ENCODE measurements at regions not wholly inside any gene's neighbourhood (a gene's known extent, or its start where the extent isn't known, plus 50 kb on each side); places are given as distances from the start of the nearest gene placed in this dataset.
"Not testable (repeated sequence)": the region's sequence is repeated elsewhere in the genome, so short reads cannot be mapped to it uniquely, and the experiment has no call there.

- DNase-seq, result no peak
These were observed 80.0 kb downstream of the GALR1 start for GRCh38 chr18:77329651-77330050.

- DNase-seq, result no peak
These were observed 85.2 kb downstream of the GALR1 start for GRCh38 chr18:77334876-77335275.

- no peak for DNase-seq
These were observed 88.0 kb downstream of the GALR1 start for GRCh38 chr18:77337604-77338003.

GRCh38 chr18:77339093-77339492, 89.4 kb downstream of the GALR1 start:
- DNase-seq, result no peak

GRCh38 chr18:77339623-77340022, 90.0 kb downstream of the GALR1 start:
- no peak for DNase-seq

GRCh38 chr18:77340815-77341214, 91.2 kb downstream of the GALR1 start:
- DNase-seq, result no peak

GRCh38 chr18:77341527-77342325, 92.1 kb downstream of the GALR1 start:
- DNase-seq, result no peak

- DNase-seq, result no peak
These were observed 93.1 kb downstream of the GALR1 start for GRCh38 chr18:77342736-77343135.

GRCh38 chr18:77343846-77344510, 94.3 kb downstream of the GALR1 start:
- no peak for DNase-seq

GRCh38 chr18:77344786-77345500, 95.3 kb downstream of the GALR1 start:
- DNase-seq, result no peak

- peak; percentile 30 for DNase-seq
These were observed 96.7 kb downstream of the GALR1 start for GRCh38 chr18:77346208-77346810.

- not testable (repeated sequence) for DNase-seq
These were observed 103.7 kb downstream of the GALR1 start for GRCh38 chr18:77353349-77353748.

- DNase-seq, result no peak
These were observed 110.1 kb downstream of the GALR1 start for GRCh38 chr18:77359561-77360314.

GRCh38 chr18:77360315-77361190, 110.9 kb downstream of the GALR1 start:
- DNase-seq, result no peak

- no peak for DNase-seq
These were observed 111.7 kb downstream of the GALR1 start for GRCh38 chr18:77361382-77361781.

- no peak for DNase-seq
These were observed 116.0 kb downstream of the GALR1 start for GRCh38 chr18:77365667-77366066.

GRCh38 chr18:77366067-77366719, 116.5 kb downstream of the GALR1 start:
- no peak for DNase-seq

GRCh38 chr18:77366720-77367641, 117.3 kb downstream of the GALR1 start:
- peak; percentile 54 for DNase-seq

GRCh38 chr18:77369644-77370043, 120.0 kb downstream of the GALR1 start:
- DNase-seq, result no peak
